ENCODE measurements at regions not wholly inside any gene's neighbourhood (a gene's known extent, or its start where the extent isn't known, plus 50 kb on each side); places are given as distances from the start of the nearest gene placed in this dataset.

DNA sequence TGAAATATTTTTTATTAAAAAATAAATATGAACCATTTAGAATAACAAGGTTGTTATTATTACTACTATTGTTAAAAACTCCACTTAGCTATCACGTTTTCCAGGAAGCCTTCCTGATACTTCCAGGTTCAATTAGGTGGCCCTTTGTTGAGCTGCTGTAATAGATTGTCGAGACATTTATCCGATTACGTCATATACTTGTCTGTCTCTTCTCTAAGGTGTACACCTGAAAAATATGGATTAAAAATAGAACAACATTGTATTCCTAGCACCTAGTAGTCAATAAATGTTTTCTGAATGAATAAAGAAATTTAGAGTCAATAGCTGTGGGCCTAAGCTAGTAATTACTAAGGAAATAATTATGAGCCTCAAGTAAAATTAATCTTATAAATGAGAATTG is 359.6 kb downstream of the RNF144B start:
- TF ChIP-seq CTCF (IDR thresholded peaks at IDR 0.05 in 2 of 3, conservative IDR thresholded peaks at IDR 0.05 in 1 of 3; ENCODE audit: borderline replicate concordance in 1 of 3, insufficient read depth in 1 of 3, low read depth in 2 of 3, low read length in 2 of 3) = no peak
- no peak for TF ChIP-seq SIN3A (IDR thresholded peaks at IDR 0.05; ENCODE audit: low read depth)
- TF ChIP-seq POLR2AphosphoS5 (IDR thresholded peaks at IDR 0.05; ENCODE audit: low read depth, low read length) = no peak
- no peak for TF ChIP-seq SP1 (IDR thresholded peaks at IDR 0.05; ENCODE audit: low read depth)
- no peak for TF ChIP-seq ZNF274 (IDR thresholded peaks at IDR 0.05; ENCODE audit: low read depth, low read length)
- no peak for TF ChIP-seq ZBTB33 (IDR thresholded peaks at IDR 0.05; ENCODE audit: extremely low read depth, insufficient replicate concordance, low read length)
- no peak for TF ChIP-seq EZH2 (IDR thresholded peaks at IDR 0.05)
- no peak for TF ChIP-seq EZH2phosphoT487 (IDR thresholded peaks at IDR 0.05; ENCODE audit: borderline replicate concordance)
- TF ChIP-seq RAD21 (IDR thresholded peaks at IDR 0.05; ENCODE audit: low read depth) = no peak
- TF ChIP-seq POLR2A (IDR thresholded peaks at IDR 0.05; ENCODE audit: borderline replicate concordance, extremely low read depth, insufficient read depth, insufficient read length) = no peak
- no peak for TF ChIP-seq TCF7L2 (IDR thresholded peaks at IDR 0.05; ENCODE audit: borderline replicate concordance, extremely low read depth, insufficient read depth, insufficient read length)
- no peak for TF ChIP-seq REST (IDR thresholded peaks at IDR 0.05; ENCODE audit: low read depth)
